A673 (cell line): ENCODE measurements at regions not wholly inside any gene's neighbourhood (a gene's known extent, or its start where the extent isn't known, plus 50 kb on each side); places are given as distances from the start of the nearest gene placed in this dataset.

ENCODE experiments used
- EZH2 ChIP-seq: fragments of 200-600 bp; sonication (generic); IDR thresholded peaks from 2 replicates; pipeline ENCODE4 v1.6.1; 2017; ENCODE audit warnings: borderline replicate concordance, low read depth, mild to moderate bottlenecking, mixed read lengths, antibody characterized with exemption, low read length; ENCODE audit not compliant: poor library complexity, severe bottlenecking
- TF ChIP-seq, protein P1 (sequence below): fragments of 300-800, 200-600 bp; sonication (generic); conservative IDR thresholded peaks from 2 replicates; pipeline ENCODE4 v1.5.1; 2017; ENCODE audit warnings: low read depth, mild to moderate bottlenecking, antibody characterized with exemption, low read length, moderate library complexity, mixed read lengths

- TF ChIP-seq, protein P1, sequence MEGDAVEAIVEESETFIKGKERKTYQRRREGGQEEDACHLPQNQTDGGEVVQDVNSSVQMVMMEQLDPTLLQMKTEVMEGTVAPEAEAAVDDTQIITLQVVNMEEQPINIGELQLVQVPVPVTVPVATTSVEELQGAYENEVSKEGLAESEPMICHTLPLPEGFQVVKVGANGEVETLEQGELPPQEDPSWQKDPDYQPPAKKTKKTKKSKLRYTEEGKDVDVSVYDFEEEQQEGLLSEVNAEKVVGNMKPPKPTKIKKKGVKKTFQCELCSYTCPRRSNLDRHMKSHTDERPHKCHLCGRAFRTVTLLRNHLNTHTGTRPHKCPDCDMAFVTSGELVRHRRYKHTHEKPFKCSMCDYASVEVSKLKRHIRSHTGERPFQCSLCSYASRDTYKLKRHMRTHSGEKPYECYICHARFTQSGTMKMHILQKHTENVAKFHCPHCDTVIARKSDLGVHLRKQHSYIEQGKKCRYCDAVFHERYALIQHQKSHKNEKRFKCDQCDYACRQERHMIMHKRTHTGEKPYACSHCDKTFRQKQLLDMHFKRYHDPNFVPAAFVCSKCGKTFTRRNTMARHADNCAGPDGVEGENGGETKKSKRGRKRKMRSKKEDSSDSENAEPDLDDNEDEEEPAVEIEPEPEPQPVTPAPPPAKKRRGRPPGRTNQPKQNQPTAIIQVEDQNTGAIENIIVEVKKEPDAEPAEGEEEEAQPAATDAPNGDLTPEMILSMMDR = no peak
- TF ChIP-seq EZH2 = no peak
Measured at GRCh38 chr2:185108588-185108987, 510.3 kb downstream of the ZNF804A start.
